Astrocyte (in vitro differentiated cells and primary cell): ENCODE measurements at regions not wholly inside any gene's neighbourhood (a gene's known extent, or its start where the extent isn't known, plus 50 kb on each side); places are given as distances from the start of the nearest gene placed in this dataset.

ENCODE experiments used
- EZH2 ChIP-seq: IDR thresholded peaks from 2 replicates; pipeline ENCODE4 v1.6.1; 2012; ENCODE audit warnings: mild to moderate bottlenecking, low read length, inconsistent platforms; ENCODE audit not compliant: insufficient read depth
- TF ChIP-seq, protein P1 (sequence below): IDR thresholded peaks from 2 replicates; pipeline ENCODE4 v1.5.1; 2011; ENCODE audit warnings: low read depth, mild to moderate bottlenecking, inconsistent platforms, low read length, moderate library complexity; ENCODE audit not compliant: insufficient read depth

DNA sequence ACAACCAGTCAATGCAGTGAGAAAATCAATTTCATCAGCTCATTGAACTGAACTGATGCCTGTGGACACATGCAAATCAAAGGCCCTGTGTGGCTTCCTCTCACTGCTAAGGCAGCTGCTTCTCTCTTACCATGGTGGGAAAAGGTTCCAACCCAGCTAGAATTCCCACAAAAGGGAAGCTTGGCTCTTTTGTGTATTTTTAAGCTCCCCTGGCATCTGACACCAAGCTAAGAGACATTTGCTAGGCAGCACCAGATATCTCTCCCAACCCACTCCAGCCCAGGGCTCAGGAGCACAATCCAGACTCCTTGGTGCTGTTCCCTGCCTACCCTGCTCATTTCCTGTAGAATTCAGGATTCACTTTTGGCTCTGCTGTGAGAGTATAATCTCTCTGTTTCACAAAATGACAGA, 129.6 kb downstream of the GXYLT1 start:
- TF ChIP-seq, protein P1, sequence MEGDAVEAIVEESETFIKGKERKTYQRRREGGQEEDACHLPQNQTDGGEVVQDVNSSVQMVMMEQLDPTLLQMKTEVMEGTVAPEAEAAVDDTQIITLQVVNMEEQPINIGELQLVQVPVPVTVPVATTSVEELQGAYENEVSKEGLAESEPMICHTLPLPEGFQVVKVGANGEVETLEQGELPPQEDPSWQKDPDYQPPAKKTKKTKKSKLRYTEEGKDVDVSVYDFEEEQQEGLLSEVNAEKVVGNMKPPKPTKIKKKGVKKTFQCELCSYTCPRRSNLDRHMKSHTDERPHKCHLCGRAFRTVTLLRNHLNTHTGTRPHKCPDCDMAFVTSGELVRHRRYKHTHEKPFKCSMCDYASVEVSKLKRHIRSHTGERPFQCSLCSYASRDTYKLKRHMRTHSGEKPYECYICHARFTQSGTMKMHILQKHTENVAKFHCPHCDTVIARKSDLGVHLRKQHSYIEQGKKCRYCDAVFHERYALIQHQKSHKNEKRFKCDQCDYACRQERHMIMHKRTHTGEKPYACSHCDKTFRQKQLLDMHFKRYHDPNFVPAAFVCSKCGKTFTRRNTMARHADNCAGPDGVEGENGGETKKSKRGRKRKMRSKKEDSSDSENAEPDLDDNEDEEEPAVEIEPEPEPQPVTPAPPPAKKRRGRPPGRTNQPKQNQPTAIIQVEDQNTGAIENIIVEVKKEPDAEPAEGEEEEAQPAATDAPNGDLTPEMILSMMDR: no peak
- TF ChIP-seq EZH2: no peak
